Astrocyte (in vitro differentiated cells and primary cell): ENCODE measurements at regions not wholly inside any gene's neighbourhood (a gene's known extent, or its start where the extent isn't known, plus 50 kb on each side); places are given as distances from the start of the nearest gene placed in this dataset.

ENCODE experiments used
- DNase-seq: peaks from one replicate; pipeline ENCODE4 v3.0.0-alpha.2; 2010; ENCODE audit warnings: low read depth
- FAIRE-seq: peaks from 2 replicates; lab custom pipeline; 2011; peaks lifted over from hg19 to GRCh38; lab: Jason Lieb, UNC
- H2AFZ ChIP-seq: 2 replicates; pipeline ENCODE4 v1.6.0; 2012; ENCODE audit warnings: low read depth, low read length, inconsistent platforms
- H3K27ac ChIP-seq: 2 replicates; pipeline ENCODE4 v1.5.1; 2011; ENCODE audit warnings: low read depth, low read length, inconsistent platforms
- H3K27me3 ChIP-seq: 2 replicates; pipeline ENCODE4 v1.6.0; 2011; ENCODE audit warnings: low read length, inconsistent platforms; ENCODE audit not compliant: insufficient read depth
- H3K36me3 ChIP-seq: 2 replicates; pipeline ENCODE4 v1.5.1; 2011; ENCODE audit warnings: low read length, inconsistent platforms; ENCODE audit not compliant: insufficient read depth
- H3K4me1 ChIP-seq: 2 replicates; pipeline ENCODE4 v1.5.1; 2011; ENCODE audit warnings: low read length, inconsistent platforms; ENCODE audit not compliant: insufficient read depth
- H3K4me2 ChIP-seq: 2 replicates; pipeline ENCODE4 v1.6.0; 2012; ENCODE audit warnings: low read length, inconsistent platforms
- H3K4me3 ChIP-seq: 2 replicates; pipeline ENCODE4 v1.5.1; 2011; ENCODE audit warnings: low read depth, mild to moderate bottlenecking, low read length, inconsistent platforms; ENCODE audit not compliant: insufficient read depth
- H3K79me2 ChIP-seq: 2 replicates; pipeline ENCODE4 v1.6.0; 2012; ENCODE audit warnings: mild to moderate bottlenecking, low read length, inconsistent platforms; ENCODE audit not compliant: insufficient read depth
- H3K9ac ChIP-seq: 2 replicates; pipeline ENCODE4 v1.6.0; 2012; ENCODE audit warnings: mild to moderate bottlenecking, low read length, inconsistent platforms
- H3K9me3 ChIP-seq: 2 replicates; pipeline ENCODE4 v1.5.1; 2012; ENCODE audit warnings: low read depth, mild to moderate bottlenecking, low read length, inconsistent platforms; ENCODE audit not compliant: insufficient read depth
- H4K20me1 ChIP-seq: 2 replicates; pipeline ENCODE4 v1.6.0; 2012; ENCODE audit warnings: low read length, inconsistent platforms; ENCODE audit not compliant: insufficient read depth
- H3K27ac Mint-ChIP-seq: one replicate; pipeline ENCODE4 v1.8.0; 2021; ENCODE audit warnings: mild to moderate bottlenecking, mixed read lengths; ENCODE audit not compliant: unreplicated experiment
- H3K27me3 Mint-ChIP-seq: one replicate; pipeline ENCODE4 v1.8.0; 2021; ENCODE audit warnings: low read depth, mixed read lengths; ENCODE audit not compliant: unreplicated experiment
- H3K36me3 Mint-ChIP-seq: one replicate; pipeline ENCODE4 v1.8.0; 2021; ENCODE audit warnings: low read depth, mixed read lengths; ENCODE audit not compliant: unreplicated experiment
- H3K4me1 Mint-ChIP-seq: one replicate; pipeline ENCODE4 v1.8.0; 2021; ENCODE audit warnings: low read depth, mixed read lengths; ENCODE audit not compliant: unreplicated experiment
- H3K4me3 Mint-ChIP-seq: one replicate; pipeline ENCODE4 v1.8.0; 2021; ENCODE audit warnings: mild to moderate bottlenecking, moderate library complexity, mixed read lengths; ENCODE audit not compliant: unreplicated experiment
- H3K9me3 Mint-ChIP-seq: one replicate; pipeline ENCODE4 v1.8.0; 2021; ENCODE audit warnings: mild to moderate bottlenecking, mixed read lengths; ENCODE audit not compliant: unreplicated experiment
- EZH2 ChIP-seq: IDR thresholded peaks from 2 replicates; pipeline ENCODE4 v1.6.1; 2012; ENCODE audit warnings: mild to moderate bottlenecking, low read length, inconsistent platforms; ENCODE audit not compliant: insufficient read depth
- TF ChIP-seq, protein P1 (sequence below): IDR thresholded peaks from 2 replicates; pipeline ENCODE4 v1.5.1; 2011; ENCODE audit warnings: low read depth, mild to moderate bottlenecking, inconsistent platforms, low read length, moderate library complexity; ENCODE audit not compliant: insufficient read depth

DNA sequence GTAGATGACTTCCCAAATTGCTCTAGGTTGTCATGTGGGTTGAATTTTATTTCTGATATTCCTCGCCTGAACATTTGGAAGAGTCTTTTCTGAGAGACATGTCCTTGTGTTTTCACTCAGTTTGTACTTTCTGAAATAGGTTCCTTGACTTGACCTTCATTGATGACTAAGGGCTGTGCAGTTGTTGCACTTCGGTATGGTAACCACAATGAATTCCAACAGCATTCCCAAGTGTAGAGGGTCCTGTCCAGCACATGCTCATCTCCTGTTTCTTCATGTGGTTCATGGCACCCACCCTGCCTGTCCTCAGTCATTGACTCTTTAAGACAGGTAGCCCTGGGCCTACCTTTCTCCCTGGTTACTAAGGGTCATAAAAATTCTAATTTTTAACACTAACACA is 527.8 kb downstream of the MTRR start:
- H3K36me3 ChIP-seq: no peaks in the 10 kb centered on the region
- Mint-ChIP-seq H3K27me3 (no peaks in the 10 kb centered on the region), H3K27ac (no peak overlapping the region), H3K36me3 (no peaks in the 10 kb centered on the region), H3K4me3 (no peak overlapping the region), H3K9me3 (peaks cover 1% of the 10 kb centered on the region), H3K4me1 (peaks cover 12% of the 10 kb centered on the region)
- H3K27me3 ChIP-seq: no peaks in the 10 kb centered on the region
- H3K79me2 ChIP-seq: no peaks in the 10 kb centered on the region
- FAIRE-seq (peak; percentile 50), DNase-seq (peak; percentile 2)
- no peak overlapping the region for H2AFZ ChIP-seq
- H4K20me1 ChIP-seq: no peaks in the 10 kb centered on the region
- H3K9ac ChIP-seq: no peak overlapping the region
- TF ChIP-seq EZH2: no peak
- TF ChIP-seq, protein P1, sequence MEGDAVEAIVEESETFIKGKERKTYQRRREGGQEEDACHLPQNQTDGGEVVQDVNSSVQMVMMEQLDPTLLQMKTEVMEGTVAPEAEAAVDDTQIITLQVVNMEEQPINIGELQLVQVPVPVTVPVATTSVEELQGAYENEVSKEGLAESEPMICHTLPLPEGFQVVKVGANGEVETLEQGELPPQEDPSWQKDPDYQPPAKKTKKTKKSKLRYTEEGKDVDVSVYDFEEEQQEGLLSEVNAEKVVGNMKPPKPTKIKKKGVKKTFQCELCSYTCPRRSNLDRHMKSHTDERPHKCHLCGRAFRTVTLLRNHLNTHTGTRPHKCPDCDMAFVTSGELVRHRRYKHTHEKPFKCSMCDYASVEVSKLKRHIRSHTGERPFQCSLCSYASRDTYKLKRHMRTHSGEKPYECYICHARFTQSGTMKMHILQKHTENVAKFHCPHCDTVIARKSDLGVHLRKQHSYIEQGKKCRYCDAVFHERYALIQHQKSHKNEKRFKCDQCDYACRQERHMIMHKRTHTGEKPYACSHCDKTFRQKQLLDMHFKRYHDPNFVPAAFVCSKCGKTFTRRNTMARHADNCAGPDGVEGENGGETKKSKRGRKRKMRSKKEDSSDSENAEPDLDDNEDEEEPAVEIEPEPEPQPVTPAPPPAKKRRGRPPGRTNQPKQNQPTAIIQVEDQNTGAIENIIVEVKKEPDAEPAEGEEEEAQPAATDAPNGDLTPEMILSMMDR: no peak
- H3K4me3 ChIP-seq: no peak overlapping the region
- H3K4me1 ChIP-seq: no peaks in the 10 kb centered on the region
- H3K4me2 ChIP-seq: peak overlapping the region; percentile 52
- H3K27ac ChIP-seq: no peak overlapping the region
- no peaks in the 10 kb centered on the region for H3K9me3 ChIP-seq

DNA sequence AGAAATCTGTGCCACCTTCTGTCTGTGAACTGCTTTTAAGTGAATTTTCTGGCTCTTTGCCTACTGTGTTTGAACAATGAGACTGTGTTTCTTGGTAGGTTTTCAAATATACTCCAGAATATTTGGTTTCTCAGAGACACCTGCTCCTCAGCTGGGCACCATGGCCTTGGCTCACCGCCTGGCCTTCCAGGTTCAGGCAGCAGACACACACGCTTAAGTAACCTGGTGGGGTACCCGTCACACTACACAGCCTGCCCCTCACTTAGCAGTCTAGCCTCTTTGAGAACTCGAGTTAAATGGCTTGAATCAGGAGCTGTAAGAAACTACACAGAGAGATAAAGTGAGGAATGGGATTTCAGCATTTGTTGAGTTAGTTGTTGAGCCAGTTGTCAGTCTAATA is 530.5 kb downstream of the MTRR start:
- Histone ChIP-seq H3K27ac (no peak overlapping the region), H3K27me3 (no peaks in the 10 kb centered on the region), H3K9ac (no peak overlapping the region), H3K36me3 (no peaks in the 10 kb centered on the region), H2AFZ (no peak overlapping the region), H3K4me1 (no peaks in the 10 kb centered on the region), H3K9me3 (no peaks in the 10 kb centered on the region), H4K20me1 (no peaks in the 10 kb centered on the region), H3K79me2 (no peaks in the 10 kb centered on the region), H3K4me2 (no peak overlapping the region), H3K4me3 (no peak overlapping the region)
- DNase-seq (no peak), FAIRE-seq (no peak)
- H3K4me1 Mint-ChIP-seq: peaks cover 12% of the 10 kb centered on the region
- H3K36me3 Mint-ChIP-seq: no peaks in the 10 kb centered on the region
- H3K27ac Mint-ChIP-seq: no peak overlapping the region
- TF ChIP-seq EZH2: no peak
- TF ChIP-seq, protein P1: no peak
- no peak overlapping the region for H3K4me3 Mint-ChIP-seq
- peaks cover 1% of the 10 kb centered on the region for H3K9me3 Mint-ChIP-seq
- H3K27me3 Mint-ChIP-seq: no peaks in the 10 kb centered on the region

DNA sequence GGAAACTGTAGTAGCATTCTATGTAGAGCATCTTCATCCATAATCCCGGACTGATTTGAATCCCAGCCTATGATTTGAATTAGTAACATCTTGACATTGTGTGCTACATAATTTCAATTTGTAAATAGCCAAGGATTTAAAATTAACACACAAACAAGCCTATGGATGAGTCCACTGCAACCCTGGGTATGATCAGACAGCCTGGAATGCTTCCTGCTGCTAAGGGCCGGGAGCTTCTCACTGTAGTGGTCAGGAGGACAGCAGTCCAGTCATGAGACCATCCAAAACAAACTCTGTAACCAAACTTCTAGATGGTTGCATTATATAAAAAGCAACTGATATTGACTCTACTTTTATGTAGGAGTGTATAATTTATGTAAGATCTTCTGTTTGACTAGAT is 539.3 kb downstream of the MTRR start:
- no peaks in the 10 kb centered on the region for H3K9me3 Mint-ChIP-seq
- Histone ChIP-seq H2AFZ (no peak overlapping the region), H3K4me1 (no peaks in the 10 kb centered on the region), H3K4me3 (no peak overlapping the region), H3K9ac (no peak overlapping the region), H3K9me3 (no peaks in the 10 kb centered on the region), H3K27ac (no peak overlapping the region), H3K79me2 (no peaks in the 10 kb centered on the region), H4K20me1 (no peaks in the 10 kb centered on the region), H3K36me3 (no peaks in the 10 kb centered on the region), H3K4me2 (no peak overlapping the region), H3K27me3 (no peaks in the 10 kb centered on the region)
- TF ChIP-seq, protein P1: no peak
- TF ChIP-seq EZH2: no peak
- no peaks in the 10 kb centered on the region for H3K27me3 Mint-ChIP-seq
- no peak overlapping the region for H3K4me3 Mint-ChIP-seq
- DNase-seq (no peak), FAIRE-seq (no peak)
- H3K27ac Mint-ChIP-seq: no peak overlapping the region
- H3K4me1 Mint-ChIP-seq: no peaks in the 10 kb centered on the region
- peaks cover 2% of the 10 kb centered on the region for H3K36me3 Mint-ChIP-seq
